ENCODE measurements at regions not wholly inside any gene's neighbourhood (a gene's known extent, or its start where the extent isn't known, plus 50 kb on each side); places are given as distances from the start of the nearest gene placed in this dataset.
"Not testable (repeated sequence)": the region's sequence is repeated elsewhere in the genome, so short reads cannot be mapped to it uniquely, and the experiment has no call there.

- DNase-seq: peak; percentile 80
- peak; percentile 97 for TF ChIP-seq CTCF (IDR thresholded peaks at IDR 0.05; ENCODE audit: partially characterized antibody, unreplicated experiment)
- not testable (repeated sequence) for H3K27me3 Mint-ChIP-seq (ENCODE audit: unreplicated experiment); H3K27ac Mint-ChIP-seq (ENCODE audit: unreplicated experiment); H3K9me3 Mint-ChIP-seq (ENCODE audit: unreplicated experiment); H3K36me3 Mint-ChIP-seq (ENCODE audit: unreplicated experiment); H3K4me3 Mint-ChIP-seq (ENCODE audit: unreplicated experiment)
- peaks cover 14% of the 10 kb centered on the region for H3K4me1 Mint-ChIP-seq (ENCODE audit: low read depth, unreplicated experiment)
Measured at GRCh38 chr4:1548827-1549637, 135.1 kb downstream of the FAM53A start.

- H3K36me3 Mint-ChIP-seq (ENCODE audit: unreplicated experiment): no peaks in the 10 kb centered on the region
- no peak for TF ChIP-seq CTCF (IDR thresholded peaks at IDR 0.05; ENCODE audit: partially characterized antibody, unreplicated experiment)
- H3K27ac Mint-ChIP-seq (ENCODE audit: unreplicated experiment): no peak overlapping the region
- peak; percentile 13 for DNase-seq
- H3K9me3 Mint-ChIP-seq (ENCODE audit: unreplicated experiment): peaks cover 6% of the 10 kb centered on the region
- peaks cover 18% of the 10 kb centered on the region for H3K4me1 Mint-ChIP-seq (ENCODE audit: low read depth, unreplicated experiment)
- H3K4me3 Mint-ChIP-seq (ENCODE audit: unreplicated experiment): no peak overlapping the region
- H3K27me3 Mint-ChIP-seq (ENCODE audit: unreplicated experiment): no peaks in the 10 kb centered on the region
Measured at GRCh38 chr4:1547856-1548826, 136.0 kb downstream of the FAM53A start.

GRCh38 chr4:1547131-1547855 lies 136.8 kb downstream of the FAM53A start:
- H3K4me1 Mint-ChIP-seq (ENCODE audit: low read depth, unreplicated experiment): peaks cover 18% of the 10 kb centered on the region
- H3K27me3 Mint-ChIP-seq (ENCODE audit: unreplicated experiment): no peaks in the 10 kb centered on the region
- H3K36me3 Mint-ChIP-seq (ENCODE audit: unreplicated experiment): no peaks in the 10 kb centered on the region
- H3K27ac Mint-ChIP-seq (ENCODE audit: unreplicated experiment): no peak overlapping the region
- TF ChIP-seq CTCF (IDR thresholded peaks at IDR 0.05; ENCODE audit: partially characterized antibody, unreplicated experiment): no peak
- H3K9me3 Mint-ChIP-seq (ENCODE audit: unreplicated experiment): peaks cover 6% of the 10 kb centered on the region
- no peak overlapping the region for H3K4me3 Mint-ChIP-seq (ENCODE audit: unreplicated experiment)
- DNase-seq: no peak

GRCh38 chr4:1544861-1545281 lies 138.6 kb upstream of the NKX1-1 start:
- H3K27me3 Mint-ChIP-seq (ENCODE audit: unreplicated experiment): peaks cover 2% of the 10 kb centered on the region
- no peak overlapping the region for H3K4me3 Mint-ChIP-seq (ENCODE audit: unreplicated experiment)
- peaks cover 16% of the 10 kb centered on the region for H3K4me1 Mint-ChIP-seq (ENCODE audit: low read depth, unreplicated experiment)
- peak; percentile 17 for DNase-seq
- no peak overlapping the region for H3K27ac Mint-ChIP-seq (ENCODE audit: unreplicated experiment)
- H3K9me3 Mint-ChIP-seq (ENCODE audit: unreplicated experiment): peaks cover 8% of the 10 kb centered on the region
- TF ChIP-seq CTCF (IDR thresholded peaks at IDR 0.05; ENCODE audit: partially characterized antibody, unreplicated experiment): no peak
- no peaks in the 10 kb centered on the region for H3K36me3 Mint-ChIP-seq (ENCODE audit: unreplicated experiment)

GRCh38 chr4:1544435-1544834 lies 138.2 kb upstream of the NKX1-1 start:
- peak; percentile 12 for DNase-seq
- H3K9me3 Mint-ChIP-seq (ENCODE audit: unreplicated experiment); H3K27me3 Mint-ChIP-seq (ENCODE audit: unreplicated experiment); H3K27ac Mint-ChIP-seq (ENCODE audit: unreplicated experiment); H3K36me3 Mint-ChIP-seq (ENCODE audit: unreplicated experiment); H3K4me3 Mint-ChIP-seq (ENCODE audit: unreplicated experiment): not testable (repeated sequence)
- peaks cover 18% of the 10 kb centered on the region for H3K4me1 Mint-ChIP-seq (ENCODE audit: low read depth, unreplicated experiment)
